B cell (primary cell): ENCODE measurements at regions not wholly inside any gene's neighbourhood (a gene's known extent, or its start where the extent isn't known, plus 50 kb on each side); places are given as distances from the start of the nearest gene placed in this dataset.
"Not testable (repeated sequence)": the region's sequence is repeated elsewhere in the genome, so short reads cannot be mapped to it uniquely, and the experiment has no call there.

Source experiments
- ATAC-seq: fragments of 200-7000 bp; cut with Tn5 transposase; one replicate; pipeline ENCODE4 v1.10.0; 2021; ENCODE audit warnings: low read depth, mild to moderate bottlenecking, moderate number of reproducible peaks, moderate library complexity
- CTCF ChIA-PET: fragments of 350-600 bp; sonication (Branson Sonifier 250); formaldehyde crosslinking; loops from one replicate; lab custom pipeline; 2021; ENCODE audit warnings: antibody characterized with exemption, inconsistent platforms; lab: Charles Lee
- POLR2A ChIA-PET: fragments of 350-600 bp; sonication (Branson Sonifier 250); formaldehyde crosslinking; loops from one replicate; lab custom pipeline; 2021; ENCODE audit warnings: antibody characterized with exemption; lab: Charles Lee
- DNase-seq: peaks from one replicate; pipeline ENCODE4 v3.0.0; 2013
- H2AFZ ChIP-seq: 2 replicates; pipeline ENCODE4 v1.6.1; 2012; ENCODE audit warnings: mild to moderate bottlenecking, low read depth, low read length; ENCODE audit not compliant: insufficient read depth, poor library complexity, severe bottlenecking
- H3K27ac ChIP-seq, 2 donors: 1 replicate in 1 of 2; 2 replicates in 1 of 2; pipeline ENCODE4 v1.5.1; 2012 to 2013; ENCODE audit warnings: low read length in 2 of 2, mild to moderate bottlenecking in 2 of 2, moderate library complexity in 1 of 2
- H3K27me3 ChIP-seq, 4 experiments: fragments of 200-600 bp in 1 of 4; sonication (generic) in 1 of 4; replicated peaks in 1 of 4; 1 replicate in 2 of 4; 2 replicates in 2 of 4; pipeline versions ENCODE4 v1.6.1 to v1.7.0; 2013 to 2016; ENCODE audit warnings: low read length in 3 of 4, mild to moderate bottlenecking in 2 of 4, mixed read lengths in 1 of 4, moderate library complexity in 1 of 4; ENCODE audit not compliant: insufficient read depth in 4 of 4, control insufficient read depth in 3 of 4; ENCODE audit errors: control extremely low read depth in 1 of 4
- H3K36me3 ChIP-seq, 2 experiments: replicated peaks in 1 of 2; 1 replicate in 1 of 2; 2 replicates in 1 of 2; pipeline versions ENCODE4 v1.6.1 to v1.7.1; 2013; ENCODE audit warnings: low read length in 1 of 2; ENCODE audit not compliant: insufficient read depth in 2 of 2, control insufficient read depth in 1 of 2; ENCODE audit errors: control extremely low read depth in 1 of 2, extremely low read depth in 1 of 2
- H3K4me1 ChIP-seq, 2 donors: fragments of 200-600 bp in 1 of 2; sonication (generic) in 1 of 2; 1 replicate in 1 of 2; 2 replicates in 1 of 2; pipeline versions ENCODE4 v1.5.1 to v1.6.1; 2013 to 2017; ENCODE audit warnings: low read length in 2 of 2; ENCODE audit not compliant: control insufficient read depth in 2 of 2, insufficient read depth in 2 of 2
- H3K4me2 ChIP-seq: replicated peaks from 2 replicates; pipeline ENCODE3; 2012; ENCODE audit warnings: mild to moderate bottlenecking, low read depth, low read length; ENCODE audit not compliant: poor library complexity, severe bottlenecking
- H3K4me3 ChIP-seq, 5 experiments: fragments of 200-600 bp in 1 of 5; sonication (generic) in 1 of 5; 1 replicate in 3 of 5; 2 replicates in 2 of 5; pipeline versions ENCODE4 v1.5.1 to v1.7.0; 2011 to 2016; ENCODE audit warnings: low read length in 4 of 5, mild to moderate bottlenecking in 4 of 5, low read depth in 2 of 5, control low read depth in 1 of 5, moderate library complexity in 1 of 5; ENCODE audit not compliant: insufficient read depth in 1 of 5; ENCODE audit errors: control extremely low read depth in 1 of 5, extremely low read depth in 1 of 5
- H3K79me2 ChIP-seq: fragments of 200-600 bp; sonication (generic); one replicate; pipeline ENCODE4 v1.6.0; 2016; ENCODE audit warnings: low read length; ENCODE audit not compliant: control insufficient read depth, insufficient read depth
- H3K9ac ChIP-seq: fragments of 200-600 bp; sonication (generic); 2 replicates; pipeline ENCODE4 v1.6.1; 2017; ENCODE audit warnings: mild to moderate bottlenecking, low read length, moderate library complexity
- H3K9me3 ChIP-seq, 3 donors: one replicate each; pipeline versions ENCODE4 v1.6.1 to v1.7.1; 2013; ENCODE audit warnings: low read length in 2 of 3; ENCODE audit not compliant: control insufficient read depth in 2 of 3, insufficient read depth in 1 of 3; ENCODE audit errors: control extremely low read depth in 1 of 3
- H4K20me1 ChIP-seq: 2 replicates; pipeline ENCODE4 v1.6.0; 2012; ENCODE audit warnings: mild to moderate bottlenecking, low read length; ENCODE audit not compliant: insufficient read depth, control insufficient read depth, poor library complexity, severe bottlenecking
- H3K27ac Mint-ChIP-seq: one replicate; pipeline ENCODE4 v1.8.0; 2021; ENCODE audit warnings: mixed read lengths
- H3K27me3 Mint-ChIP-seq: one replicate; pipeline ENCODE4 v1.8.0; 2021; ENCODE audit warnings: mixed read lengths
- H3K4me1 Mint-ChIP-seq: one replicate; pipeline ENCODE4 v1.8.0; 2021; ENCODE audit warnings: mixed read lengths
- H3K4me3 Mint-ChIP-seq: one replicate; pipeline ENCODE4 v1.8.0; 2021; ENCODE audit warnings: mixed read lengths
- H3K9me3 Mint-ChIP-seq: one replicate; pipeline ENCODE4 v1.8.0; 2022; ENCODE audit warnings: mixed read lengths; ENCODE audit not compliant: insufficient read depth
- CTCF ChIP-seq: fragments of 200-600 bp; IDR thresholded peaks from one replicate; pipeline ENCODE4 v1.8.0; 2022; ENCODE audit warnings: antibody characterized with exemption, mild to moderate bottlenecking
- EZH2 ChIP-seq: IDR thresholded peaks from 2 replicates; pipeline ENCODE4 v1.6.1; 2012; ENCODE audit warnings: borderline replicate concordance, low read depth, mild to moderate bottlenecking, moderate library complexity, low read length; ENCODE audit not compliant: insufficient read depth, poor library complexity, severe bottlenecking
- WGBS: methylation state at CpG from one replicate; pipeline ENCODE4 v1.1.5; 2013; ENCODE audit warnings: missing lambda C conversion rate; ENCODE audit not compliant: insufficient coverage; 5-methylcytosine and 5-hydroxymethylcytosine counted together
- intact Hi-C: fragments of 100-400 bp; cut with micrococcal nuclease; formaldehyde crosslinking; loops from one replicate; pipeline ENCODE4 v1.10.0; 2022

GRCh38 chr20:53865901-53866793 lies 204.2 kb downstream of the BCAS1 start:
- TF ChIP-seq EZH2, result no peak
- TF ChIP-seq CTCF, result no peak
- Histone ChIP-seq H3K79me2 (no peaks in the 10 kb centered on the region), H3K36me3 (no peaks in the 10 kb centered on the region), H3K4me3 (peak overlapping the region in 4 of 5 experiments; percentile 4 to 43 (median 26)), H3K9ac (peak overlapping the region; percentile 46), H3K9me3 (no peaks in the 10 kb centered on the region), H3K4me2 (peak overlapping the region; percentile 64), H3K27ac (peak overlapping the region; percentile 72 to 86), H3K27me3 (no peaks in the 10 kb centered on the region), H2AFZ (peak overlapping the region; percentile 76), H3K4me1 (peaks cover 52 to 54% of the 10 kb centered on the region in 2 donors), H4K20me1 (no peaks in the 10 kb centered on the region)
- peaks cover 58% of the 10 kb centered on the region for H3K4me1 Mint-ChIP-seq
- ChIA-PET CTCF (interaction anchor here (0.6 to 3.5 kb wide), 29 partner anchors 10 to 287 kb away, joined by 3 to 19 read pairs (median 3); no protein-coding TSS in a partner anchor), POLR2A (interaction anchor here (0.5 to 1.4 kb wide), 5 partner anchors 9 to 272 kb away, joined by 3 to 4 read pairs (median 3); partner anchors contain the start of gene ZNF217)
- ATAC-seq, result no peak
- peak overlapping the region; percentile 95 for H3K27ac Mint-ChIP-seq
- DNase-seq, result peak; percentile 60
- no CpG with 5 or more reads among the region's 7 CpGs for whole genome bisulfite sequencing
- H3K9me3 Mint-ChIP-seq, result no peaks in the 10 kb centered on the region
- peak overlapping the region; percentile 66 for H3K4me3 Mint-ChIP-seq
- intact Hi-C loops, result loop anchor here (2.0 to 5.0 kb wide), 5 partner anchors 19 to 224 kb away; no protein-coding TSS in a partner anchor
- no peaks in the 10 kb centered on the region for H3K27me3 Mint-ChIP-seq

GRCh38 chr20:53864765-53865683 lies 205.4 kb downstream of the BCAS1 start:
- ATAC-seq, DNase-seq, H3K79me2 ChIP-seq, H3K27me3 ChIP-seq, H3K9me3 ChIP-seq, H4K20me1 ChIP-seq, H3K36me3 ChIP-seq, H3K9me3 Mint-ChIP-seq, H3K27me3 Mint-ChIP-seq: not testable (repeated sequence)
- Histone ChIP-seq H3K4me1 (peaks cover 46 to 48% of the 10 kb centered on the region in 2 donors), H3K4me2 (peak overlapping the region; percentile 64), H3K9ac (peak overlapping the region; percentile 37), H3K27ac (peak overlapping the region; percentile 72 to 86), H2AFZ (peak overlapping the region; percentile 76), H3K4me3 (peak overlapping the region in 1 of 5 experiments; percentile 43)
- ChIA-PET CTCF (interaction anchor here (0.6 to 3.5 kb wide), 23 partner anchors 8 to 286 kb away, joined by 3 to 19 read pairs (median 3); no protein-coding TSS in a partner anchor), POLR2A (interaction anchor here (0.5 to 1.4 kb wide), 4 partner anchors 8 to 203 kb away, joined by 3 to 4 read pairs (median 4); no protein-coding TSS in a partner anchor)
- intact Hi-C loops, result loop anchor here (5.0 kb wide), 4 partner anchors 33 to 223 kb away; no protein-coding TSS in a partner anchor
- 94% methylated on average over 2 of the region's 13 CpGs for WGBS
- Mint-ChIP-seq H3K4me1 (peaks cover 58% of the 10 kb centered on the region), H3K27ac (peak overlapping the region; percentile 95), H3K4me3 (peak overlapping the region; percentile 66)
